CD4-positive, alpha-beta T cell (primary cell): ENCODE measurements at regions not wholly inside any gene's neighbourhood (a gene's known extent, or its start where the extent isn't known, plus 50 kb on each side); places are given as distances from the start of the nearest gene placed in this dataset.

ENCODE experiments used
- ATAC-seq: fragments of 200-7000 bp; cut with Tn5 transposase; one replicate; pipeline ENCODE4 v1.10.0; 2022; ENCODE audit warnings: mild to moderate bottlenecking; ENCODE audit not compliant: poor library complexity
- CTCF ChIA-PET: fragments of 350-600 bp; sonication (Branson Sonifier 250); formaldehyde crosslinking; loops from one replicate; lab custom pipeline; 2021; ENCODE audit warnings: antibody characterized with exemption, inconsistent platforms; lab: Charles Lee
- POLR2A ChIA-PET: fragments of 350-600 bp; sonication (Branson Sonifier 250); formaldehyde crosslinking; loops from one replicate; lab custom pipeline; 2021; ENCODE audit warnings: antibody characterized with exemption, inconsistent platforms; lab: Charles Lee
- DNase-seq, 14 experiments: peaks; one replicate each; pipeline ENCODE4 v3.0.0-alpha.2; 2013 to 2020; ENCODE audit warnings: mixed read lengths in 2 of 14
- H3K27ac ChIP-seq, 2 donors: one replicate each; pipeline versions ENCODE4 v1.5.1 to v1.7.0; 2013; ENCODE audit warnings: low read length in 2 of 2, low read depth in 1 of 2, mild to moderate bottlenecking in 1 of 2
- H3K27me3 ChIP-seq, 2 experiments: 1 replicate in 1 of 2; 2 replicates in 1 of 2; pipeline versions ENCODE4 v1.6.1 to v1.7.0; 2013; ENCODE audit warnings: low read length in 2 of 2, control low read depth in 1 of 2, mild to moderate bottlenecking in 1 of 2, moderate library complexity in 1 of 2; ENCODE audit not compliant: insufficient read depth in 2 of 2, control insufficient read depth in 1 of 2
- H3K36me3 ChIP-seq: one replicate; pipeline ENCODE4 v1.6.1; 2013; ENCODE audit warnings: low read length, control low read depth; ENCODE audit not compliant: insufficient read depth
- H3K4me1 ChIP-seq: one replicate; pipeline ENCODE4 v1.6.1; 2013; ENCODE audit warnings: low read length, control low read depth; ENCODE audit not compliant: insufficient read depth
- H3K4me3 ChIP-seq: one replicate; pipeline ENCODE4 v1.5.1; 2013; ENCODE audit warnings: mild to moderate bottlenecking, low read length, moderate library complexity
- H3K9me3 ChIP-seq, 2 experiments: 1 replicate in 1 of 2; 2 replicates in 1 of 2; pipeline versions ENCODE4 v1.6.1 to v1.7.0; 2013; ENCODE audit warnings: low read length in 2 of 2, mild to moderate bottlenecking in 2 of 2, control low read depth in 1 of 2, moderate library complexity in 1 of 2; ENCODE audit not compliant: control insufficient read depth in 1 of 2, insufficient read depth in 1 of 2
- H3K27ac Mint-ChIP-seq: one replicate; pipeline ENCODE4 v1.8.0; 2020; ENCODE audit warnings: mixed read lengths
- H3K27me3 Mint-ChIP-seq: one replicate; pipeline ENCODE4 v1.8.0; 2021; ENCODE audit warnings: mixed read lengths
- H3K36me3 Mint-ChIP-seq: one replicate; pipeline ENCODE4 v1.8.0; 2021; ENCODE audit warnings: low read depth, mixed read lengths
- H3K4me1 Mint-ChIP-seq: one replicate; pipeline ENCODE4 v1.8.0; 2021; ENCODE audit warnings: low read depth, mixed read lengths
- H3K4me3 Mint-ChIP-seq: one replicate; pipeline ENCODE4 v1.8.0; 2020; ENCODE audit warnings: mild to moderate bottlenecking, mixed read lengths
- H3K9me3 Mint-ChIP-seq: one replicate; pipeline ENCODE4 v1.8.0; 2020; ENCODE audit warnings: mixed read lengths
- intact Hi-C, 2 experiments: fragments of 100-400 bp; cut with DNase I in 1 of 2; cut with micrococcal nuclease in 1 of 2; formaldehyde crosslinking; loops; one replicate each; pipeline versions ENCODE4 v1.15.1 to v1.9.0; 2023 to 2025; cut with DNase I, micrococcal nuclease
- TF ChIP-seq, protein P1 (sequence below): fragments of 200-600 bp; IDR thresholded peaks from one replicate; pipeline ENCODE4 v1.8.0; 2022; ENCODE audit warnings: antibody characterized with exemption, mild to moderate bottlenecking

DNA sequence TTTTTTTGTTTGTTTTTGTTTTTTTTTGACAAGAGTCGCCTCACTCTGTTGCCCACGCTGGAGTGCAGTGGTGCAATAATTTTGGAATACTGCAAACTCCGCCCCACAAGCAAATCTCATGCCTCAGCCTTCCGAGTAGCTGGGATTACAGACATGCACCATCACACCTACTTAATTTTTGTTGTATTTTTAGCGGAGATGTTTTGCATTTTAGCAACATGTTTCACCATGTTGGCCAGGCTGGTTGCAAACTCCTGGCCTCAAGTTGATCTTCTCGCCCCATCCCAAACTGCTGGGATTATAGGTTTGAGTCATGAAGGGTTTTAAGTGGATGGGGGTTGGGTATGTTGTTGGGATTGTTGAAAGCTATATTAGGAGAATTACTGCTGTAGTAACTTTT, 270.9 kb upstream of the LCORL start:
- TF ChIP-seq, protein P1, sequence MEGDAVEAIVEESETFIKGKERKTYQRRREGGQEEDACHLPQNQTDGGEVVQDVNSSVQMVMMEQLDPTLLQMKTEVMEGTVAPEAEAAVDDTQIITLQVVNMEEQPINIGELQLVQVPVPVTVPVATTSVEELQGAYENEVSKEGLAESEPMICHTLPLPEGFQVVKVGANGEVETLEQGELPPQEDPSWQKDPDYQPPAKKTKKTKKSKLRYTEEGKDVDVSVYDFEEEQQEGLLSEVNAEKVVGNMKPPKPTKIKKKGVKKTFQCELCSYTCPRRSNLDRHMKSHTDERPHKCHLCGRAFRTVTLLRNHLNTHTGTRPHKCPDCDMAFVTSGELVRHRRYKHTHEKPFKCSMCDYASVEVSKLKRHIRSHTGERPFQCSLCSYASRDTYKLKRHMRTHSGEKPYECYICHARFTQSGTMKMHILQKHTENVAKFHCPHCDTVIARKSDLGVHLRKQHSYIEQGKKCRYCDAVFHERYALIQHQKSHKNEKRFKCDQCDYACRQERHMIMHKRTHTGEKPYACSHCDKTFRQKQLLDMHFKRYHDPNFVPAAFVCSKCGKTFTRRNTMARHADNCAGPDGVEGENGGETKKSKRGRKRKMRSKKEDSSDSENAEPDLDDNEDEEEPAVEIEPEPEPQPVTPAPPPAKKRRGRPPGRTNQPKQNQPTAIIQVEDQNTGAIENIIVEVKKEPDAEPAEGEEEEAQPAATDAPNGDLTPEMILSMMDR, result no peak
- intact Hi-C loops, result no loop called here
- Histone ChIP-seq H3K36me3 (no peaks in the 10 kb centered on the region), H3K9me3 (no peaks in the 10 kb centered on the region), H3K4me3 (no peak overlapping the region), H3K4me1 (no peaks in the 10 kb centered on the region), H3K27ac (no peak overlapping the region), H3K27me3 (no peaks in the 10 kb centered on the region)
- DNase-seq (no peak), ATAC-seq (no peak)
- CTCF ChIA-PET, result no interaction called here
- Mint-ChIP-seq H3K27me3 (peaks cover 3% of the 10 kb centered on the region), H3K36me3 (no peaks in the 10 kb centered on the region), H3K9me3 (no peaks in the 10 kb centered on the region), H3K4me3 (no peak overlapping the region), H3K4me1 (no peaks in the 10 kb centered on the region), H3K27ac (no peak overlapping the region)
- POLR2A ChIA-PET, result no interaction called here

DNA sequence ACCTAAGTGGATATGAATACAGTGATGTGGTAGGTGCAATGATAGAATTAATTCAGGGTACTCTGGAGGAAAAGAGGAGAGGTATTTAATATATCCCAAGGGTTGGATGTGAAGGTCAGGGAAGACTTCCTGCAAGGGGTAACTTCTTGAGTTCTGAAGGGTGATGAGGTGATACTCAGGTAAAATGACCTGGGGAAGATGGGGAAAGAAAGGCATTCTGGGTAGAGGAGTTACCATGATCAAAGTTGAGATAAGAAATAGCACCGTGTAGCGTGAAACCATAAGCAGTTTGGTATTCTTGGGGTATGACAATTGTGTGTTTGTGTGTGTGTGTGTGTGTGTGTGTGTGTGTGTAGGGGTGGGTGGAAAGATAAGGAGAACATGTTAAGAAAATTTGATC, 270.4 kb upstream of the LCORL start:
- Mint-ChIP-seq H3K27me3 (peaks cover 7% of the 10 kb centered on the region), H3K4me1 (no peaks in the 10 kb centered on the region), H3K4me3 (no peak overlapping the region), H3K27ac (no peak overlapping the region), H3K9me3 (no peaks in the 10 kb centered on the region), H3K36me3 (no peaks in the 10 kb centered on the region)
- ChIA-PET POLR2A (no interaction called here), CTCF (no interaction called here)
- no peak for DNase-seq
- no peak overlapping the region for H3K4me3 ChIP-seq
- no peak overlapping the region for H3K27ac ChIP-seq
- no peaks in the 10 kb centered on the region for H3K36me3 ChIP-seq
- TF ChIP-seq, protein P1, result no peak
- no peaks in the 10 kb centered on the region for H3K4me1 ChIP-seq
- no peaks in the 10 kb centered on the region for H3K9me3 ChIP-seq
- no peaks in the 10 kb centered on the region for H3K27me3 ChIP-seq
- intact Hi-C loops, result no loop called here
- ATAC-seq, result no peak

DNA sequence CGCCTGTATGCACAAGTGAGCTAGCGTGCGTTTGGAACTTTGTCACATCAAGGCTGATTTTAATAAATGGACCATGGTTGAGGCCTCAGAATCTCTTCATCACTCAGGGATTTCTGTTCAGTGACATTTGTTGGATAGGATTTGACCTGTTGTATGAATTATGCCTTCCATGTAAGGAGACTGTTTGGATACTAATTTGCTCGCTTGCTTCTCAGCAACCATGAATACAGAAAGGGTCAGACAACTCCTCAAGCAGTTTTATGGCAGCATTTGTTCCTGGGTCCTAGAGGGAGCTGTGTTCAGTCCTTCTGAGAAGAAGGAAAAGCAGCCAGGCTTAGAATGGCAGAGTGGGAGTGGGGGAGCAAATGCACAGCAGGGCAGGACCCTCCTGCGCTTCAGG, 269.7 kb upstream of the LCORL start:
- ATAC-seq (no peak), DNase-seq (no peak)
- H3K27me3 Mint-ChIP-seq, result peaks cover 8% of the 10 kb centered on the region
- POLR2A ChIA-PET, result no interaction called here
- intact Hi-C loops, result no loop called here
- Histone ChIP-seq H3K4me1 (no peaks in the 10 kb centered on the region), H3K4me3 (no peak overlapping the region), H3K36me3 (no peaks in the 10 kb centered on the region), H3K27ac (no peak overlapping the region), H3K9me3 (no peaks in the 10 kb centered on the region), H3K27me3 (no peaks in the 10 kb centered on the region)
- H3K4me3 Mint-ChIP-seq, result no peak overlapping the region
- CTCF ChIA-PET, result interaction anchor here (0.7 kb wide), 1 partner anchor 25 kb away, joined by 3 read pairs; no protein-coding TSS in a partner anchor
- no peaks in the 10 kb centered on the region for H3K9me3 Mint-ChIP-seq
- H3K36me3 Mint-ChIP-seq, result no peaks in the 10 kb centered on the region
- H3K4me1 Mint-ChIP-seq, result no peaks in the 10 kb centered on the region
- TF ChIP-seq, protein P1, result no peak
- no peak overlapping the region for H3K27ac Mint-ChIP-seq
